Adrenal gland (tissue), 9 donors: ENCODE measurements at regions not wholly inside any gene's neighbourhood (a gene's known extent, or its start where the extent isn't known, plus 50 kb on each side); places are given as distances from the start of the nearest gene placed in this dataset.

ENCODE experiments used
- DNase-seq, 7 donors: peaks; one replicate each; pipeline ENCODE4 v3.0.0-alpha.2; 2019 to 2020
- H3K27ac ChIP-seq, 5 donors: fragments of 200-600 bp; sonication (generic) in 4 of 5; 1 replicate in 3 of 5; 2 replicates in 2 of 5; pipeline versions ENCODE4 v1.5.1 to v1.8.0; 2016 to 2020; ENCODE audit warnings: mild to moderate bottlenecking in 1 of 5
- H3K27me3 ChIP-seq: fragments of 200-600 bp; 2 replicates; pipeline ENCODE4 v1.8.0; 2021
- H3K36me3 ChIP-seq, 2 donors: fragments of 200-600 bp; replicated peaks in 1 of 2; 1 replicate in 1 of 2; 2 replicates in 1 of 2; pipeline versions ENCODE4 v1.5.1 to v1.8.0; 2018 to 2022
- H3K4me1 ChIP-seq, 2 donors: fragments of 200-600 bp; replicated peaks in 1 of 2; 1 replicate in 1 of 2; 2 replicates in 1 of 2; pipeline versions ENCODE4 v1.5.1 to v1.8.0; 2018 to 2021
- H3K4me3 ChIP-seq, 4 donors: fragments of 200-600 bp; sonication (generic) in 3 of 4; one replicate each; pipeline ENCODE4 v1.5.1; 2016 to 2018
- H3K9me3 ChIP-seq, 3 donors: fragments of 200-600 bp; sonication (generic) in 1 of 3; replicated peaks in 1 of 3; 1 replicate in 2 of 3; 2 replicates in 1 of 3; pipeline versions ENCODE4 v1.5.1 to v1.8.0; 2016 to 2021
- POLR2A ChIP-seq, 2 donors: fragments of 450-650 bp; IDR thresholded peaks; one replicate each; pipeline ENCODE4 v1.6.1; 2017; ENCODE audit warnings: antibody characterized with exemption in 2 of 2, mild to moderate bottlenecking in 2 of 2, moderate library complexity in 1 of 2
- WGBS, 4 donors: extraction: QIAGEN DNeasy Blood & Tissue Kit in 2 of 4; methylation state at CpG; one replicate each; pipeline versions ENCODE4 v1.1.5 to v1.1.7; 2013 to 2017; 5-methylcytosine and 5-hydroxymethylcytosine counted together
- intact Hi-C, 2 donors: fragments of 100-400 bp; cut with DNase I; formaldehyde crosslinking; loops; one replicate each; pipeline versions ENCODE4 v1.14.1 to v1.15.0; 2022 to 2023
- TF ChIP-seq, protein P1 (sequence below), 6 experiments: fragments of 450-650 bp in 4 of 6; fragments of 200-600 bp in 2 of 6; sonication (generic) in 1 of 6; IDR thresholded peaks; 1 replicate in 5 of 6; 2 replicates in 1 of 6; pipeline versions ENCODE4 v1.5.1 to v1.8.0; 2016 to 2021; ENCODE audit warnings: antibody characterized with exemption in 6 of 6, mild to moderate bottlenecking in 2 of 6, moderate library complexity in 1 of 6
- donor health status: healthy with polysubstance abuse.
- donor health status: Bipolar disorder and iron deficiency.
- donor health status: DM: yes; HTN: yes; CAD: no.
- donor health status: DM: no; HTN: no; CAD: no.
- donor health status: DM: no; HTN: no; CAD: no.

DNA sequence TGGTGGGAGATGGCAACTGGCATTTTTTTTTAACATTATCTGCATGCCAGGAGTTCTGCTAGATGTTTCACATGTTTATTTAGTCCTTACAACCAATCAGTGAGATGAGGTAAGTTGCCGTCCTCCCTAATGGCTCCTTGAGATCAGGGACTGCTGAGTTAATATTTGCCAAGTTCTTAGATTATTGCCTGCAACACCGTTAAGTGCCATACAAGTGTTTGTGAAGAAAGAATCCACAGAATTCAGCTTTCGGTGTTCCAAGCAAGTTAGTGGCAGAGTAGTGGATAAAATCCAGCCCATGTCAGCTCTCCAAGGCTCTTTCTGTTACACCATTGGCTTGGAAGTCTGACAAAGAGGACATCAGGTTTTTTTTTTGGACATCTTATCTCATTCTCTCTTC is 95.9 kb downstream of the C1QL2 start:
- DNase-seq: no peak
- Histone ChIP-seq H3K4me1 (no peaks in the 10 kb centered on the region), H3K4me3 (no peak overlapping the region), H3K9me3 (no peaks in the 10 kb centered on the region), H3K36me3 (no peaks in the 10 kb centered on the region), H3K27ac (no peak overlapping the region), H3K27me3 (no peaks in the 10 kb centered on the region)
- 33 to 44% (median 39%) methylated on average over 3 of the region's 3 CpGs for WGBS, 4 donors
- TF ChIP-seq POLR2A (IDR thresholded peaks at IDR 0.05): no peak
- TF ChIP-seq, protein P1, sequence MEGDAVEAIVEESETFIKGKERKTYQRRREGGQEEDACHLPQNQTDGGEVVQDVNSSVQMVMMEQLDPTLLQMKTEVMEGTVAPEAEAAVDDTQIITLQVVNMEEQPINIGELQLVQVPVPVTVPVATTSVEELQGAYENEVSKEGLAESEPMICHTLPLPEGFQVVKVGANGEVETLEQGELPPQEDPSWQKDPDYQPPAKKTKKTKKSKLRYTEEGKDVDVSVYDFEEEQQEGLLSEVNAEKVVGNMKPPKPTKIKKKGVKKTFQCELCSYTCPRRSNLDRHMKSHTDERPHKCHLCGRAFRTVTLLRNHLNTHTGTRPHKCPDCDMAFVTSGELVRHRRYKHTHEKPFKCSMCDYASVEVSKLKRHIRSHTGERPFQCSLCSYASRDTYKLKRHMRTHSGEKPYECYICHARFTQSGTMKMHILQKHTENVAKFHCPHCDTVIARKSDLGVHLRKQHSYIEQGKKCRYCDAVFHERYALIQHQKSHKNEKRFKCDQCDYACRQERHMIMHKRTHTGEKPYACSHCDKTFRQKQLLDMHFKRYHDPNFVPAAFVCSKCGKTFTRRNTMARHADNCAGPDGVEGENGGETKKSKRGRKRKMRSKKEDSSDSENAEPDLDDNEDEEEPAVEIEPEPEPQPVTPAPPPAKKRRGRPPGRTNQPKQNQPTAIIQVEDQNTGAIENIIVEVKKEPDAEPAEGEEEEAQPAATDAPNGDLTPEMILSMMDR (IDR thresholded peaks at IDR 0.05): no peak
- intact Hi-C loops: loop anchor here in 1 of 2 donors (10.0 kb wide), 1 partner anchor 492 kb away; no protein-coding TSS in a partner anchor

DNA sequence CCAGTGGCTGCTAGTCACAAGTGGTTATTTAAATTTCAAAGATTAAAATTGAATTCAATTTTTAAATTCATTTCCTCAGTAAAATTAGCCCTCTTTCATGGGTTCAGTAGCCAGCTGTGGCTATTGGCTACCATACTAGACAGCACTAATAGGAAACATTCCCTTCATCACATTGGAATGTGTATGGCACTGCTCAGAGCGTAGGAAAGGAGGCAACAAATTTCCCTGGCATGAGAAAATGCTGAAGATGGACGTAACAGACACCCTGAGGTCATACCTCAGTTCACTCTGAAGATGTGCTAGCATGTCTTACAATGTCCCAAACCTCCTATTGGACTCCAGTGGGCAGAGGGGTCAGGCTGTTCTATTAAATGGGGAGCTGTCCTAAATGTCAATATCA is 96.4 kb downstream of the C1QL2 start:
- no peaks in the 10 kb centered on the region for H3K4me1 ChIP-seq
- no peak overlapping the region for H3K4me3 ChIP-seq
- no peaks in the 10 kb centered on the region for H3K27me3 ChIP-seq
- DNase-seq: no peak
- TF ChIP-seq POLR2A (IDR thresholded peaks at IDR 0.05): no peak
- TF ChIP-seq, protein P1 (IDR thresholded peaks at IDR 0.05): no peak
- intact Hi-C loops: loop anchor here in 1 of 2 donors (10.0 kb wide), 1 partner anchor 493 kb away; no protein-coding TSS in a partner anchor
- no peaks in the 10 kb centered on the region for H3K9me3 ChIP-seq
- 53 to 71% (median 64%) methylated on average over 2 of the region's 2 CpGs for WGBS, 4 donors
- H3K27ac ChIP-seq: no peak overlapping the region
- no peaks in the 10 kb centered on the region for H3K36me3 ChIP-seq

DNA sequence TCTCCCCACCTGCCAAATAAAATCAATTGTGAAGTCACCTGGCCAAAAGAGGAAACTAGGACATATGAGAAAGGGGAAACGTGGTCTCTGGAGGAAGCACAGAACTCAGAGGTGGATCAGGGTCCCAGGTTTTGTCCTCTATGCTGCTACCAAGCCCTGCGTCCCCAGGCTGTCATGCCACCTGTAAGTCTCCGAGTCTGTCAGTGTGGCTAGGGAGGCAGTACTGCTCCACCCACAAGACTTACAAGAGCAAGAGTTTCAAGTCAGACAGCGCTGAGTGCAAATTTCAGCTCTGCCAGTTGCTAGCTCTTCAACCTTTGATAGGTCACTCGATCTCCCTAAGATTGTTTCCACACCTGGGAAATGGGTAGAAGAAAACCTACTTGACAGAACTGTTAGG is 98.6 kb downstream of the C1QL2 start:
- Histone ChIP-seq H3K4me3 (no peak overlapping the region), H3K36me3 (no peaks in the 10 kb centered on the region), H3K9me3 (no peaks in the 10 kb centered on the region), H3K4me1 (no peaks in the 10 kb centered on the region), H3K27me3 (no peaks in the 10 kb centered on the region), H3K27ac (no peak overlapping the region)
- WGBS, 4 donors: 75 to 80% (median 76%) methylated on average over 3 to 5 of the region's 5 CpGs
- intact Hi-C loops: loop anchor here in 1 of 2 donors (10.0 kb wide), 1 partner anchor 495 kb away; no protein-coding TSS in a partner anchor
- TF ChIP-seq, protein P1 (IDR thresholded peaks at IDR 0.05): no peak
- TF ChIP-seq POLR2A (IDR thresholded peaks at IDR 0.05): no peak
- DNase-seq: no peak

DNA sequence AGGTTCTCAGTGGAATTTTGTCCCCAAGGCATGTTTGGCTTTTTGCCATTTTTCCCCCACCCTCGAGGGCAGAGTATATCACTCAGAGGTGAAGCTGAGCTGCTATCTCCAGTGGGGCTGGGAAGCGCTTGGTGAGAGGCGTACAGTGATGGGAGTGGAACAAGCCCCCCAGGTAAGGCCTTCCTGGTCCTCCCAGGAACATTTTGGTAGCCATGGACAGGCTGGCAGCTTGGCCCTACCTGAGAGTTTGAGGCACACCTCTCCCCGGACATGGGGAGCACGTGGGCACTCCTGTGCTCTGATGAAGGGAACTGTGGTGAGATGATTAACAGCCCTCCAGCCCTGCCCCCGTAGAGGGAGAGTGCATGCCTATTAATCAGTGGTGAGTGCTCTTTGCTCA is 99.3 kb downstream of the C1QL2 start:
- Histone ChIP-seq H3K9me3 (no peaks in the 10 kb centered on the region), H3K27ac (no peak overlapping the region), H3K4me1 (no peaks in the 10 kb centered on the region), H3K27me3 (no peaks in the 10 kb centered on the region), H3K36me3 (no peaks in the 10 kb centered on the region), H3K4me3 (no peak overlapping the region)
- TF ChIP-seq POLR2A (IDR thresholded peaks at IDR 0.05): no peak
- TF ChIP-seq, protein P1 (IDR thresholded peaks at IDR 0.05): no peak
- intact Hi-C loops: no loop called here
- WGBS, 4 donors: 60 to 74% (median 66%) methylated on average over 3 to 6 of the region's 6 CpGs
- DNase-seq: no peak
